ENCODE measurements at regions not wholly inside any gene's neighbourhood (a gene's known extent, or its start where the extent isn't known, plus 50 kb on each side); places are given as distances from the start of the nearest gene placed in this dataset.

DNA sequence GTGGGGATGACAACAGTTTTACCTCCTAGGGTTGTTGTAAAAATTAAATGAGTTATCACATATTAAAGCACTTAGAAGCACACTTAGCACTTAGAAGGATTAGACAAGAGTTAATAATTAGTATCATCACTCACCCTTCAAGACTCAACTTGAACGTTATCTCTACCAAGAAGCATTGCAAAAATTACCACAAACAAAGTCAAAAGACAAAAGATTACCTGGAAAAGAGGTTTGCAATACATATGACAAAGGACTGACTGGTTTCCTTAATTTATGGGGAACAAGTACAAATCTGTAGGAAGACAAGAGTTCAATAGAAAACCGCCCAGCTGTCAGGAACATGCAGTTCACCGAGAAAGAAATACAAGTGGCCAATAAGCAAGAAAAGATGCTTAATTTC is 93.3 kb upstream of the ATP1A1 start:
- Histone ChIP-seq H3K36me3 (no peaks in the 10 kb centered on the region), H3K27ac (no peak overlapping the region), H3K27me3 (peaks cover 3% of the 10 kb centered on the region), H3K4me3 (no peak overlapping the region), H3K9me3 (no peaks in the 10 kb centered on the region), H3K4me1 (no peaks in the 10 kb centered on the region)
- intact Hi-C loops (cut with DNase I) = no loop called here
- no peak for DNase-seq
- no peak for ATAC-seq
- TF ChIP-seq, protein P1, sequence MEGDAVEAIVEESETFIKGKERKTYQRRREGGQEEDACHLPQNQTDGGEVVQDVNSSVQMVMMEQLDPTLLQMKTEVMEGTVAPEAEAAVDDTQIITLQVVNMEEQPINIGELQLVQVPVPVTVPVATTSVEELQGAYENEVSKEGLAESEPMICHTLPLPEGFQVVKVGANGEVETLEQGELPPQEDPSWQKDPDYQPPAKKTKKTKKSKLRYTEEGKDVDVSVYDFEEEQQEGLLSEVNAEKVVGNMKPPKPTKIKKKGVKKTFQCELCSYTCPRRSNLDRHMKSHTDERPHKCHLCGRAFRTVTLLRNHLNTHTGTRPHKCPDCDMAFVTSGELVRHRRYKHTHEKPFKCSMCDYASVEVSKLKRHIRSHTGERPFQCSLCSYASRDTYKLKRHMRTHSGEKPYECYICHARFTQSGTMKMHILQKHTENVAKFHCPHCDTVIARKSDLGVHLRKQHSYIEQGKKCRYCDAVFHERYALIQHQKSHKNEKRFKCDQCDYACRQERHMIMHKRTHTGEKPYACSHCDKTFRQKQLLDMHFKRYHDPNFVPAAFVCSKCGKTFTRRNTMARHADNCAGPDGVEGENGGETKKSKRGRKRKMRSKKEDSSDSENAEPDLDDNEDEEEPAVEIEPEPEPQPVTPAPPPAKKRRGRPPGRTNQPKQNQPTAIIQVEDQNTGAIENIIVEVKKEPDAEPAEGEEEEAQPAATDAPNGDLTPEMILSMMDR (IDR thresholded peaks at IDR 0.05) = no peak

DNA sequence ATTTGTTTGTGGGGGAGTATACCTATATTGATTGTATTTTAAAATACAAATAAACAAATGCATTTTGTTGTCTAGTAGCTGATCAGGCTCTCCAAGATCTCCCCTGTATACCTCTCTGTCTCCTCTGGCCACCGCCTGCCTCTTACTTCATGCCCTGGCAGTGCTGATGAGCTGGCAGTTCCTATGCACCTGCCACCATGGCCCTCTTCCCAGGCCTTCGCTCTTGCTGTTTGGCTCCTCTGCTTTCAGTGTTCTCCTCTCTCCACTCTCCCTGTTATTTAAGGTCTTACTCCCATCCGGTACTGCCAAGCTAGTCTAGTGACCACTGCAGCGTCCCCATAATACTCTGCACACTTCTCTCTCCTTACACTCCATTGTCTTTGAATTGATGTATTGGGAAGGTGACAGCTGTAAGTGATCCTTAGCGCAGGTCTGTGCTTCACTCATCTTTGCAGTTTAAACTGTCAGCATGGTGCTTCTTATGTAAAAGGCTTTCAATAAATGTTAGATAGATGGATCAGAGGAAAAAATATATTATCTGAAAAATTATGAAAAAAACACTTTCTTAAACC is 88.1 kb upstream of the ATP1A1 start:
- H3K4me1 ChIP-seq = no peaks in the 10 kb centered on the region
- TF ChIP-seq, protein P1 (IDR thresholded peaks at IDR 0.05) = no peak
- intact Hi-C loops (cut with DNase I) = no loop called here

DNA sequence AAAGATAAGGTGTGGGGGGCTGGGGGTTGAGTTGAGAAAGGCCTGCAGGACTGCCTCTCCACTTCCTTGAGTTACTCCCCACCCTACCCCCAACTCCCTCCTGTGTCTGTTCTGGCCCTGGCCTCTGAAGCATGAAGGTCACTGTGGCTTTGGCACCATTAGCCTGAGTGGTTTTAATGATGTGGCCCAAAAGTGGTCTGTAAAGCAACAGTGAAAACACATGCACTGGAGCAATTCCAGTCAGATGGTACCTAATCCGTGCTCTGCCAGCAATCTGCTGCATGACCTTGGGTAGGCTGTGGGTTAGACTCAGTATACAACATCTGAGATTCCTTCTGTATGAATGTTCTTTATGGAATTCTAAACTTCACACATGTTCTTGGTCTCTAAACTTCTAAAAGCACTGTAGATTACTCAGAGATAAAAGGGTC is 86.5 kb upstream of the ATP1A1 start:
- TF ChIP-seq, protein P1 (IDR thresholded peaks at IDR 0.05) = no peak
- intact Hi-C loops (cut with DNase I) = no loop called here
- DNase-seq (no peak), ATAC-seq (no peak)
- Histone ChIP-seq H3K27ac (no peak overlapping the region), H3K9me3 (no peaks in the 10 kb centered on the region), H3K4me3 (no peak overlapping the region), H3K27me3 (peaks cover 2% of the 10 kb centered on the region), H3K36me3 (no peaks in the 10 kb centered on the region), H3K4me1 (no peaks in the 10 kb centered on the region)

More for the DNA sequence above, 88.1 kb upstream of the ATP1A1 start:
- Histone ChIP-seq H3K27me3 (peaks cover 3% of the 10 kb centered on the region), H3K27ac (no peak overlapping the region), H3K36me3 (no peaks in the 10 kb centered on the region), H3K4me3 (no peak overlapping the region), H3K9me3 (no peaks in the 10 kb centered on the region)
- no peak for DNase-seq
- ATAC-seq = no peak

DNA sequence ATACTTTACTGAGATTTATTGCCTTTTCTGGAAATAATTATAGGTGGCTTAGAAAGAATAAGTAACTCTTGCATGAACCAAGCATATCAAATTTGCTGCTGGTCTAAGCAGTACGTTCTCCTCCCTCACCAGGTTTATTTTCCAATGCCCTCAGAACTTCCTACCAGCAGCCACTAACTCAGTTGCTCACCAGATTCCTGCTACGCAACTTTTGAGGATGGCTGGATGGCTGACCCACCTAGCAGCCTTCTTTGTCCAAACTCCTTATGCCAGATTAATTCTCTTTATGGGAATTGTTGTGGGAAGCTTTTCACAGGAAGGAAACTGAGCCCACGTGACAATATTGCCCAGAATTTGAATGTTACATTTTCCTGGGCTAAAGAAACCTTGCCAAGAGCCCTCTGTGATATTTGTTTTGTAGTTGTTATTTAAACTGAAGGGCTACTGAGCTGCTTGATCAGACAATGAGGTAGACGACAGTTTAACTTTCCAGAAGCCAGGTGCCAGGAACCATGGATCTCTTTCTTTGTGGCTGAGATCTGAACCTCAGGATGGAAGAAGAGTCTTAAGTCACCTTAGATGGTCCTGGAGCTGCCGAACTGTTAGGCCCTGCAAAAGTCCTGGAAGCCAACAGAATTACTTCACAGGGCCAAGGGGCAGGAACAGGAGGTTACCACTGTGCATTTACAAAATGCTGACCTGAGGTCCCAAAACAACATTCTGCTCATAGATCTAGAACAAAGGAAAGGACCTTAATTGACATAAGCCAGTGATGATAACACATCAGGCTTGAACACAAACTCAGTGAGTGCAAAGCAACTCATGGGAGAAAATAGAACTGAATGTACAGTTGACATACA is 85.5 kb upstream of the ATP1A1 start:
- Histone ChIP-seq H3K4me3 (no peak overlapping the region), H3K27me3 (no peaks in the 10 kb centered on the region), H3K27ac (no peak overlapping the region), H3K9me3 (no peaks in the 10 kb centered on the region), H3K4me1 (no peaks in the 10 kb centered on the region), H3K36me3 (no peaks in the 10 kb centered on the region)
- DNase-seq (no peak), ATAC-seq (no peak)
- intact Hi-C loops (cut with DNase I) = no loop called here
- TF ChIP-seq, protein P1 (IDR thresholded peaks at IDR 0.05) = no peak

DNA sequence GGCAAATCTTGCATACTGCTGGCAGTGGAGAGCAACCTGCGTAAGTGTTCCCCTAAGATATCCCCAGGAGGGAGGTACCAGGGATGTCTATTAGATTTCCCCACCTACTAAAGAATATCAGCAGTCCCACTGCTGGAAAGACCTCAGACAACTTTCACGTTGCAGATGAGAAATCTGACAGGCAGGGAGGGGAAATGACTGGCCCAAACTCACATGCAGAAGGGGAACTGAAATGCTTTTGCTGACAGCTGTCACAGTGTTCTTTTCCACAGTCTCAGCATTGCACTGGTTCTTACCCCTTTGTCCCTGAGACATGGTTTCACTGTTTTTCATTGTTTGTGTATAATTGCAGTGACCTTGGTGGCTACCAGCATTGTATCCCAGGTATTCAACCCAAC is 84.8 kb upstream of the ATP1A1 start:
- Histone ChIP-seq H3K9me3 (no peaks in the 10 kb centered on the region), H3K27me3 (no peaks in the 10 kb centered on the region), H3K4me1 (no peaks in the 10 kb centered on the region), H3K27ac (no peak overlapping the region), H3K36me3 (no peaks in the 10 kb centered on the region), H3K4me3 (no peak overlapping the region)
- TF ChIP-seq, protein P1 (IDR thresholded peaks at IDR 0.05) = no peak
- peak; percentile 9 for ATAC-seq
- intact Hi-C loops (cut with DNase I) = no loop called here
- DNase-seq = no peak
